Stimulated activated CD4-positive, alpha-beta T cell treated with anti-CD3 and anti-CD28 coated beads, Interleukin-2, amount 100 ng/mL, for 4 hours (primary cell): ENCODE measurements at regions not wholly inside any gene's neighbourhood (a gene's known extent, or its start where the extent isn't known, plus 50 kb on each side); places are given as distances from the start of the nearest gene placed in this dataset.

Experiments used
- DNase-seq: peaks from one replicate; pipeline ENCODE4 v3.0.0-alpha.2; 2020; ENCODE audit warnings: low read depth

- DNase-seq = no peak
These were observed 259.0 kb downstream of the IRX2 start for GRCh38 chr5:2492476-2492875.

DNA sequence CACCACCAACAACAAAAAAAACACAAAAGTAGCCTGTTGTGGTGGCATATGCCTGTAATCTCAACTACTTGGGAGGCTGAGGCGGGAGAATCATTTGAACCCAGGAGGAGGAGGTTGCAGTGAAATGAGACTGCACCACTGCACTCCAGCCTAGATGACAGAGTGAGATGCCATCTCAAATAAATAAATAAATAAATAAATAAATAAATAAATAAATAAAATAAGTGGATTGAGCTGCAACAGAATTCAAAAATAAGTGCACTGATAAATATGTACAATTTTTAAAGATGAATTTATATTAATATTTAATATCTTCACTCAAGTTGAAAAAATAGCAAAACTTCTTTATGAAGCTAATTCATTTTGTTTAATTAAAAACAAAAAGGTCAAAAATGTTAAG lies 259.6 kb downstream of the IRX2 start:
- DNase-seq = no peak

GRCh38 chr5:2489306-2489705 lies 262.2 kb downstream of the IRX2 start:
- no peak for DNase-seq

DNA sequence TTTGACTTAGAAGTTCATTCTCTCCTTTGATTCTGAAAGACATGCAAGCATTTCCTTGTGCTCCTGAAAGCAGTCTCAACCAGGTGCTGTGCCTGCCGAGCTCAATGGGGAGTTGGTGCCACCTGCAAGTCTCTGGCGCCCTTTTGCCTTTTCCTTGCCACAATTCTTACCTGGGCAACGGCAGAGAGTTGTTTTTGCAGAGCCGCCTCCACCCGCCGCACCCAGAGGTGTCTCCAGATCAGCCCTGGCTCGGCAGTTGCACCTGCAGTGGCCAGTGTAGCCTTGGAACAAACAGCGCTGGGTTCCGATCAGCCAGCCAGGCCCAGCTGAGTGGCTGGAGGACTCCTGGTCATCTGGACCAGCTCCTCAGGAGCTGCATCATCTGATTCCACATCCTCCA lies 262.9 kb downstream of the IRX2 start:
- DNase-seq = no peak

DNA sequence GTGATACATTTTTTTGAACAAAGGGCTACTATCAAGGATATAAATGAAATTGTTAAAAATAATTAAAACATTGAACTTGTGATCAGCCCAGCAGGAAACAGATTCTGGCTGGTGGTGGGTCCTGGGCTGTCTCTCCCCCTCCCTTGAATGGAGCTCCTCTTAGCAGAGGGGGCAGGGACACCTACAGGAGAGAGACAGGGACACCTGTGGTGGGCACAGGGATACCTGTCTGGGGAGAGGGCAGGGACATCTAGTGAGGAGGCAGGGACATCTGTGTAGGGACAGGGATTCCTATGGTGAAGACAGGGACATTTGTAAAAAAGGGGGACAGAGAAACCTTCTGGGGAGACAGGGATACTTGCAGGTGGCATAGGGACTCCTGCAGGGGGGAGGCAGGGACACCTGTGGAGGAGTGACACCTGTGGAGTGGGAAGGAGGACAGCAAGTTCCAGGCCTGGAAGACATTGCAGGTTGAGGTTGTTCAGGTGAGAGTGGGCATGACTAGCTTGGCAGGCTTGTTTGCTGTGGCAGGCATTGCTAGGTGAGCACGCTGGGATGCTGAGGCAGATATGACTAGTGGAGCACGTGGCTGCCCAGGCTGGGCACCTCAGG lies 264.2 kb downstream of the IRX2 start:
- no peak for DNase-seq

- no peak for DNase-seq
These were observed 265.1 kb downstream of the IRX2 start for GRCh38 chr5:2486373-2486772.

DNA sequence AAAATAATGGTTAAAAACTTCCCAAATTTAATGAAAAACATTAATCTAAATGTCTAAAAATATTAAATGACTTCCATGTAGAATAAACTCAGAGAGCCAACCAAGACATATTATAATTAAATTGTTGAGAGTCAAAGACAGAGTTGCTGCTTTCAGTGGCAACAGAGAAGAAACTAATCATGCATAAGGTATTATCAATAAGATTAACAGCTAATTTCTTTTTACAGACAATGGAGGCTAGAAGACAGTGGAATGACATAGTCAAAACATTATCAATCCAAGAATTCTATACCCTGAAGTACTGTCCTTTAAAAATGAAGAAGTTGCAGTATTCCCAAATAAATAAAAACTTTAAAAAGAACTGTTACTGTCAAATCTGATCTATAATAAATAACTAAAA lies 268.7 kb downstream of the IRX2 start:
- no peak for DNase-seq

GRCh38 chr5:2480871-2481270 lies 270.6 kb downstream of the IRX2 start:
- no peak for DNase-seq

DNA sequence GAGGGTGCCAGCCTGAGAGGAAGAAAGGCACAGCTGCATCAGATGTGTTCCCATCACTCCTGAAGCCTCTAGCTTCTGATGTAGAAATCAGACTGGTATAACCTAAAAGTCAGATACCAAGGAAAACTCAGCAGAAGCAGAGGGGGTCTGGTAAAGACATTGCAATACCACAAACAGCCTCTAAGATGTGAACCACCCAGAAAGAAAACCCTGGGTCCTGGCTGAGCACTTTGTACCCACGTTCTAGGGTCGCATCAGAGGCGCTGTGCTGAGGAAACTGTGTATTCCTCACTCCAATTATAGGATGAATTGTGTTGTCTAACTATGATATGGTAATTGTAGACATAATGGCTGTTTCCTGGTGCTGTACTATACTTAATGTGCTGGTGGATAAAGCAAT lies 275.6 kb downstream of the IRX2 start:
- no peak for DNase-seq

GRCh38 chr5:2472670-2473069 lies 278.8 kb downstream of the IRX2 start:
- no peak for DNase-seq

GRCh38 chr5:2471152-2471879 lies 280.2 kb downstream of the IRX2 start:
- no peak for DNase-seq

DNA sequence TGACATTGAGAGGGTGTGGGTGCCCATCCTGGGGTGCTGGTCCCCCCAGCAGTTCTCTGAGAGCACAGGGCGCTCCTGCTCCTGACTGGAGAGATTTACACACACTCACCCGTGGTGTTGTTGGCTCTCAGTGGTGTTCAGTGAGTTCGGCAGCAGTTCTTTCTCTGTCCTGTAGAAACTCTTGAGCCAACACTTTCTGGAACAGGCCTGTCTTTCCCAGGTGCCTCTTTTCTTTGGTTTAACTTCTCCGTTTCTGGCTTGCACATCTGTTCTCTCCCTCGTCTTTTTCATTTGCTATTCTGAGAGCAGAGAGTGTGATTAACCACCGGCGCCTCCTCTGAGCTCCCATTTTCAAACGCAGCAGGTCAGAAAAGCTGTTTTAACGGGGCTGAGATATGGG lies 284.5 kb downstream of the IRX2 start:
- DNase-seq = no peak

- no peak for DNase-seq
These were observed 286.1 kb downstream of the IRX2 start for GRCh38 chr5:2465383-2465782.

- no peak for DNase-seq
These were observed 287.3 kb downstream of the IRX2 start for GRCh38 chr5:2464141-2464540.

GRCh38 chr5:2461701-2462691 lies 289.5 kb downstream of the IRX2 start:
- DNase-seq = no peak

GRCh38 chr5:2460098-2460497 lies 291.4 kb downstream of the IRX2 start:
- DNase-seq = no peak

- no peak for DNase-seq
These were observed 292.2 kb downstream of the IRX2 start for GRCh38 chr5:2459251-2459650.

GRCh38 chr5:2455878-2456277 lies 295.6 kb downstream of the IRX2 start:
- DNase-seq = no peak

GRCh38 chr5:2454876-2455275 lies 296.6 kb downstream of the IRX2 start:
- DNase-seq = no peak

DNA sequence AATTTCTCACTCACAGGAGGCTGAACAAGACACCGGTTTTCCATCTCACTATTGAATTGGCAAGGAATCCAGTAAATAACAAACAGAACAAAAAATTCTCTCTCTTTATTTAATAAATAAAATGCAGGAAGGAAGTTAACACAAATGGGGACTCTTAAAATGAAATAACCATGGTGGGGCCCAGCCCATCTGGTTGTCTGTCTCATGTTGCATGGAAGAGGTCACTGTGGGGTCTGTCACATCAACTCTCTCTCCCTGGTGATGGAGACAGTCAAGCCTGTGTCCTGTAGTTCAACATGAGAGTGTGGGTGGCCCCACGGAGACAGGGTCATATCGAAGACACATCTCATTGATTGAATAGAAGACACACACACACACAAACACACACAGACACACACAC lies 297.7 kb downstream of the IRX2 start:
- DNase-seq = no peak

GRCh38 chr5:2451100-2451499 lies 300.4 kb downstream of the IRX2 start:
- no peak for DNase-seq

DNA sequence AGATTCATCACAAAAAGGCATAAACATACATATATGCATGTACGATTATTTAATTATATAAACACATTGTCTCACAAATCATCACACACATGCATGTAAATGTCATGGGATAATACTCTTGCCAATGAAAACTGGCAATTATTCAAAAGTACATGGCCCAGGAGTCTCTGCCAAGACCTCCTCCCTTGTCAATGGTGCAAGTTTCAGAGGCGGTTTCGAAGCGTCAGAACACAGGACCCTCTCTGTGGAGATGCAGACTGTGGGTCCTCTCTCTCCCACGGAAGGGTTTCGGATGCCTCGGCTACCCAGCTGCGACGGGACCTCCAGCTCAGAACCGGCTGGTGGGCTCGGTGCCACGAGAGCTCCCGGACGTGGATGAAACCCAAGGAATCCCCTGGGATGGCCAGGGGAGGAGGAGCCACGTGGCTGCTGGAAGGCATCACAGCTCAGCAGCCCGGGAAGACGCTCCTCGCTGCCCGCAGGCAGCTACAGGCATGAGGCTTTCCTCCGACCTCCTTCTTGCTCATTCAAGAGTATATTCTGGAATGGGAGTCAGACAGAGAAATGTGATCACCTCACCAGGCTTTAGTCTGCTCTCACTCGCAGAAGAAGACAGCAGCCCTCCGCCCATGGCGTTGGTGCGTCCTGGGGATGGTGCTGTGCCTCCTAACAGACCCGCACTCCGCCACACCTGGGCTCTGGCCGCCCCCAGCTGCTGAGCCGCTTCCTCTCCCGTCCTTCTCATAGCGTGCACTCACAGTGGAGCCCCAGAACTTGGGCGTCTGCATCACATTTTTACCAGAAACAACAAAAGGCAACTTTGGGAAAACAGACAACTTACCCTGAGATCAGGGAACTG lies 308.8 kb downstream of the IRX2 start:
- no peak for DNase-seq
